ENCODE measurements at regions not wholly inside any gene's neighbourhood (a gene's known extent, or its start where the extent isn't known, plus 50 kb on each side); places are given as distances from the start of the nearest gene placed in this dataset.

DNA sequence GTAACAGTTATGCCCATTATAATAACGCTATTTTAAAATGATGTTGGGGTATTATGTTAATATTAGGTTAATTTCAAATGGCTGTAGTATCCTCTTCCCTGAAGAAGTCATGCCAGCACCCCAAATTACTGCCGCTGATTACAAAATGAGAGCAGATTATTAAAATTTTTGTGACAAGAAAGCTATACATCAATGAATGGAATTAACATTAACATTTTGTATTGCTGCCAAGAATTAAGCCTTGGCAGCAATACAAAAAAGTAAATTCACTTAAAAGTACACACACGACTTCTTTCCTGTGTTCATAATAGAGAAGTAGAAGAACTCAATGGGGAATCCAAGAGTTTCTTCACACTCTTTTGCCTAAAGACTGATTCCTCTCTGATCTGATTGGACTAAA is 482.8 kb downstream of the STIM2 start:
- ATAC-seq = no peak
- no peaks in the 10 kb centered on the region for H3K9me2 ChIP-seq (ENCODE audit: insufficient read depth)
- H3F3A ChIP-seq (replicated peaks; ENCODE audit: low read depth) = no peaks in the 10 kb centered on the region
- no peaks in the 10 kb centered on the region for H4K20me1 ChIP-seq (replicated peaks; ENCODE audit: insufficient read depth)
- Mint-ChIP-seq H3K9me3 (no peaks in the 10 kb centered on the region), H3K36me3 (ENCODE audit: low read depth) (no peaks in the 10 kb centered on the region), H3K27me3 (ENCODE audit: insufficient read depth, low read depth, poor library complexity) (no peaks in the 10 kb centered on the region), H3K27ac (no peak overlapping the region), H3K4me1 (no peaks in the 10 kb centered on the region), H3K4me3 (no peak overlapping the region)
- H3K4me3 ChIP-seq = no peak overlapping the region
- no peaks in the 10 kb centered on the region for H3K36me3 ChIP-seq (ENCODE audit: insufficient read depth)
- H3K4me2 ChIP-seq = no peak overlapping the region
- TF ChIP-seq, protein P1, sequence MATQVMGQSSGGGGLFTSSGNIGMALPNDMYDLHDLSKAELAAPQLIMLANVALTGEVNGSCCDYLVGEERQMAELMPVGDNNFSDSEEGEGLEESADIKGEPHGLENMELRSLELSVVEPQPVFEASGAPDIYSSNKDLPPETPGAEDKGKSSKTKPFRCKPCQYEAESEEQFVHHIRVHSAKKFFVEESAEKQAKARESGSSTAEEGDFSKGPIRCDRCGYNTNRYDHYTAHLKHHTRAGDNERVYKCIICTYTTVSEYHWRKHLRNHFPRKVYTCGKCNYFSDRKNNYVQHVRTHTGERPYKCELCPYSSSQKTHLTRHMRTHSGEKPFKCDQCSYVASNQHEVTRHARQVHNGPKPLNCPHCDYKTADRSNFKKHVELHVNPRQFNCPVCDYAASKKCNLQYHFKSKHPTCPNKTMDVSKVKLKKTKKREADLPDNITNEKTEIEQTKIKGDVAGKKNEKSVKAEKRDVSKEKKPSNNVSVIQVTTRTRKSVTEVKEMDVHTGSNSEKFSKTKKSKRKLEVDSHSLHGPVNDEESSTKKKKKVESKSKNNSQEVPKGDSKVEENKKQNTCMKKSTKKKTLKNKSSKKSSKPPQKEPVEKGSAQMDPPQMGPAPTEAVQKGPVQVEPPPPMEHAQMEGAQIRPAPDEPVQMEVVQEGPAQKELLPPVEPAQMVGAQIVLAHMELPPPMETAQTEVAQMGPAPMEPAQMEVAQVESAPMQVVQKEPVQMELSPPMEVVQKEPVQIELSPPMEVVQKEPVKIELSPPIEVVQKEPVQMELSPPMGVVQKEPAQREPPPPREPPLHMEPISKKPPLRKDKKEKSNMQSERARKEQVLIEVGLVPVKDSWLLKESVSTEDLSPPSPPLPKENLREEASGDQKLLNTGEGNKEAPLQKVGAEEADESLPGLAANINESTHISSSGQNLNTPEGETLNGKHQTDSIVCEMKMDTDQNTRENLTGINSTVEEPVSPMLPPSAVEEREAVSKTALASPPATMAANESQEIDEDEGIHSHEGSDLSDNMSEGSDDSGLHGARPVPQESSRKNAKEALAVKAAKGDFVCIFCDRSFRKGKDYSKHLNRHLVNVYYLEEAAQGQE (IDR thresholded peaks at IDR 0.05; ENCODE audit: unreplicated experiment) = no peak
- TF ChIP-seq STAT1 (IDR thresholded peaks at IDR 0.05; ENCODE audit: unreplicated experiment) = no peak
- TF ChIP-seq ZNF114 (CRISPR knock-in tag; IDR thresholded peaks at IDR 0.05) = no peak
- H3K79me2 ChIP-seq (replicated peaks; ENCODE audit: insufficient read depth) = no peaks in the 10 kb centered on the region
- no peak for DNase-seq (ENCODE audit: low spot score)
- no peaks in the 10 kb centered on the region for H3K4me1 ChIP-seq (ENCODE audit: insufficient read depth)
- H3K27ac ChIP-seq (ENCODE audit: low read depth) = no peak overlapping the region
- H2AFZ ChIP-seq = no peak overlapping the region
- no peaks in the 10 kb centered on the region for H3K27me3 ChIP-seq (ENCODE audit: insufficient read depth)

DNA sequence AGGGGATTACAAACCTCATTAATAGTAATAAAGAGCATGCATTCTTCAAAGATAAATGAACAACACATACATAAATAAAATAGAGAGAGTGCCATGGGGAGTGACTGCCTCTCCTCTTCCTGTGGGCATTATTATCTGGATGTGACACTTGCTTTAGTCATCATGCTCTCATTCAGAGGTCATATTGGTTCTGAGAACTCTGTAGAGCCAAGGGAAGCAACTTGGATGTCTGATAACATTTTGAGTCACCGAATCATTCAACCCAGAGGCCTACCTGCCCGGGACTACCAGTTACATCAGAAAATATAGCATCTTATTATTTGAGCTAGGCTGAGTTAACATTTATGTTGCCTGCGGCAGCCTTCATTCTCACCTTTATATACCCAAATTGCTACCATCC is 489.5 kb downstream of the STIM2 start:
- Histone ChIP-seq H3K27me3 (ENCODE audit: insufficient read depth) (no peaks in the 10 kb centered on the region), H3K79me2 (replicated peaks; ENCODE audit: insufficient read depth) (no peaks in the 10 kb centered on the region), H3F3A (replicated peaks; ENCODE audit: low read depth) (no peaks in the 10 kb centered on the region), H2AFZ (no peak overlapping the region), H4K20me1 (replicated peaks; ENCODE audit: insufficient read depth) (no peaks in the 10 kb centered on the region), H3K4me1 (ENCODE audit: insufficient read depth) (no peaks in the 10 kb centered on the region), H3K4me3 (no peak overlapping the region), H3K4me2 (no peak overlapping the region), H3K36me3 (ENCODE audit: insufficient read depth) (no peaks in the 10 kb centered on the region), H3K27ac (ENCODE audit: low read depth) (no peak overlapping the region), H3K9me2 (ENCODE audit: insufficient read depth) (no peaks in the 10 kb centered on the region)
- Mint-ChIP-seq H3K27ac (no peak overlapping the region), H3K9me3 (no peaks in the 10 kb centered on the region), H3K4me1 (peaks cover 4% of the 10 kb centered on the region; the same call in 2 of the 3 replicates), H3K27me3 (ENCODE audit: insufficient read depth, low read depth, poor library complexity) (no peaks in the 10 kb centered on the region), H3K4me3 (no peak overlapping the region), H3K36me3 (ENCODE audit: low read depth) (no peaks in the 10 kb centered on the region)
- DNase-seq (ENCODE audit: low spot score) (no peak), ATAC-seq (no peak)
- TF ChIP-seq ZNF114 (CRISPR knock-in tag; IDR thresholded peaks at IDR 0.05) (no peak), CREB1 (CRISPR knock-in tag; IDR thresholded peaks at IDR 0.05; ENCODE audit: low read depth) (no peak), POLR2AphosphoS5 (IDR thresholded peaks at IDR 0.05; ENCODE audit: low read depth) (no peak), JUNB (IDR thresholded peaks at IDR 0.05; ENCODE audit: unreplicated experiment) (no peak), EZH2phosphoT487 (IDR thresholded peaks at IDR 0.05; ENCODE audit: unreplicated experiment) (no peak)
- TF ChIP-seq, protein P2, sequence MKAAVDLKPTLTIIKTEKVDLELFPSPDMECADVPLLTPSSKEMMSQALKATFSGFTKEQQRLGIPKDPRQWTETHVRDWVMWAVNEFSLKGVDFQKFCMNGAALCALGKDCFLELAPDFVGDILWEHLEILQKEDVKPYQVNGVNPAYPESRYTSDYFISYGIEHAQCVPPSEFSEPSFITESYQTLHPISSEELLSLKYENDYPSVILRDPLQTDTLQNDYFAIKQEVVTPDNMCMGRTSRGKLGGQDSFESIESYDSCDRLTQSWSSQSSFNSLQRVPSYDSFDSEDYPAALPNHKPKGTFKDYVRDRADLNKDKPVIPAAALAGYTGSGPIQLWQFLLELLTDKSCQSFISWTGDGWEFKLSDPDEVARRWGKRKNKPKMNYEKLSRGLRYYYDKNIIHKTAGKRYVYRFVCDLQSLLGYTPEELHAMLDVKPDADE (IDR thresholded peaks at IDR 0.05) = no peak
- TF ChIP-seq, protein P3, sequence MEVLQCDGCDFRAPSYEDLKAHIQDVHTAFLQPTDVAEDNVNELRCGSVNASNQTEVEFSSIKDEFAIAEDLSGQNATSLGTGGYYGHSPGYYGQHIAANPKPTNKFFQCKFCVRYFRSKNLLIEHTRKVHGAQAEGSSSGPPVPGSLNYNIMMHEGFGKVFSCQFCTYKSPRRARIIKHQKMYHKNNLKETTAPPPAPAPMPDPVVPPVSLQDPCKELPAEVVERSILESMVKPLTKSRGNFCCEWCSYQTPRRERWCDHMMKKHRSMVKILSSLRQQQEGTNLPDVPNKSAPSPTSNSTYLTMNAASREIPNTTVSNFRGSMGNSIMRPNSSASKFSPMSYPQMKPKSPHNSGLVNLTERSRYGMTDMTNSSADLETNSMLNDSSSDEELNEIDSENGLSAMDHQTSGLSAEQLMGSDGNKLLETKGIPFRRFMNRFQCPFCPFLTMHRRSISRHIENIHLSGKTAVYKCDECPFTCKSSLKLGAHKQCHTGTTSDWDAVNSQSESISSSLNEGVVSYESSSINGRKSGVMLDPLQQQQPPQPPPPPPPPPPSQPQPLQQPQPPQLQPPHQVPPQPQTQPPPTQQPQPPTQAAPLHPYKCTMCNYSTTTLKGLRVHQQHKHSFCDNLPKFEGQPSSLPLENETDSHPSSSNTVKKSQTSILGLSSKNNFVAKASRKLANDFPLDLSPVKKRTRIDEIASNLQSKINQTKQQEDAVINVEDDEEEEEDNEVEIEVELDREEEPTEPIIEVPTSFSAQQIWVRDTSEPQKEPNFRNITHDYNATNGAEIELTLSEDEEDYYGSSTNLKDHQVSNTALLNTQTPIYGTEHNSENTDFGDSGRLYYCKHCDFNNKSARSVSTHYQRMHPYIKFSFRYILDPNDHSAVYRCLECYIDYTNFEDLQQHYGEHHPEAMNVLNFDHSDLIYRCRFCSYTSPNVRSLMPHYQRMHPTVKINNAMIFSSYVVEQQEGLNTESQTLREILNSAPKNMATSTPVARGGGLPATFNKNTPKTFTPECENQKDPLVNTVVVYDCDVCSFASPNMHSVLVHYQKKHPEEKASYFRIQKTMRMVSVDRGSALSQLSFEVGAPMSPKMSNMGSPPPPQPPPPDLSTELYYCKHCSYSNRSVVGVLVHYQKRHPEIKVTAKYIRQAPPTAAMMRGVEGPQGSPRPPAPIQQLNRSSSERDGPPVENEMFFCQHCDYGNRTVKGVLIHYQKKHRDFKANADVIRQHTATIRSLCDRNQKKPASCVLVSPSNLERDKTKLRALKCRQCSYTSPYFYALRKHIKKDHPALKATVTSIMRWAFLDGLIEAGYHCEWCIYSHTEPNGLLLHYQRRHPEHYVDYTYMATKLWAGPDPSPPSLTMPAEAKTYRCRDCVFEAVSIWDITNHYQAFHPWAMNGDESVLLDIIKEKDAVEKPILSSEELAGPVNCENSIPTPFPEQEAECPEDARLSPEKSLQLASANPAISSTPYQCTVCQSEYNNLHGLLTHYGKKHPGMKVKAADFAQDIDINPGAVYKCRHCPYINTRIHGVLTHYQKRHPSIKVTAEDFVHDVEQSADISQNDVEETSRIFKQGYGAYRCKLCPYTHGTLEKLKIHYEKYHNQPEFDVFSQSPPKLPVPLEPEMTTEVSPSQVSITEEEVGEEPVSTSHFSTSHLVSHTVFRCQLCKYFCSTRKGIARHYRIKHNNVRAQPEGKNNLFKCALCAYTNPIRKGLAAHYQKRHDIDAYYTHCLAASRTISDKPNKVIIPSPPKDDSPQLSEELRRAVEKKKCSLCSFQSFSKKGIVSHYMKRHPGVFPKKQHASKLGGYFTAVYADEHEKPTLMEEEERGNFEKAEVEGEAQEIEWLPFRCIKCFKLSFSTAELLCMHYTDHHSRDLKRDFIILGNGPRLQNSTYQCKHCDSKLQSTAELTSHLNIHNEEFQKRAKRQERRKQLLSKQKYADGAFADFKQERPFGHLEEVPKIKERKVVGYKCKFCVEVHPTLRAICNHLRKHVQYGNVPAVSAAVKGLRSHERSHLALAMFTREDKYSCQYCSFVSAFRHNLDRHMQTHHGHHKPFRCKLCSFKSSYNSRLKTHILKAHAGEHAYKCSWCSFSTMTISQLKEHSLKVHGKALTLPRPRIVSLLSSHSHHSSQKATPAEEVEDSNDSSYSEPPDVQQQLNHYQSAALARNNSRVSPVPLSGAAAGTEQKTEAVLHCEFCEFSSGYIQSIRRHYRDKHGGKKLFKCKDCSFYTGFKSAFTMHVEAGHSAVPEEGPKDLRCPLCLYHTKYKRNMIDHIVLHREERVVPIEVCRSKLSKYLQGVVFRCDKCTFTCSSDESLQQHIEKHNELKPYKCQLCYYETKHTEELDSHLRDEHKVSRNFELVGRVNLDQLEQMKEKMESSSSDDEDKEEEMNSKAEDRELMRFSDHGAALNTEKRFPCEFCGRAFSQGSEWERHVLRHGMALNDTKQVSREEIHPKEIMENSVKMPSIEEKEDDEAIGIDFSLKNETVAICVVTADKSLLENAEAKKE (CRISPR knock-in tag; IDR thresholded peaks at IDR 0.05) = no peak
- TF ChIP-seq, protein P4, sequence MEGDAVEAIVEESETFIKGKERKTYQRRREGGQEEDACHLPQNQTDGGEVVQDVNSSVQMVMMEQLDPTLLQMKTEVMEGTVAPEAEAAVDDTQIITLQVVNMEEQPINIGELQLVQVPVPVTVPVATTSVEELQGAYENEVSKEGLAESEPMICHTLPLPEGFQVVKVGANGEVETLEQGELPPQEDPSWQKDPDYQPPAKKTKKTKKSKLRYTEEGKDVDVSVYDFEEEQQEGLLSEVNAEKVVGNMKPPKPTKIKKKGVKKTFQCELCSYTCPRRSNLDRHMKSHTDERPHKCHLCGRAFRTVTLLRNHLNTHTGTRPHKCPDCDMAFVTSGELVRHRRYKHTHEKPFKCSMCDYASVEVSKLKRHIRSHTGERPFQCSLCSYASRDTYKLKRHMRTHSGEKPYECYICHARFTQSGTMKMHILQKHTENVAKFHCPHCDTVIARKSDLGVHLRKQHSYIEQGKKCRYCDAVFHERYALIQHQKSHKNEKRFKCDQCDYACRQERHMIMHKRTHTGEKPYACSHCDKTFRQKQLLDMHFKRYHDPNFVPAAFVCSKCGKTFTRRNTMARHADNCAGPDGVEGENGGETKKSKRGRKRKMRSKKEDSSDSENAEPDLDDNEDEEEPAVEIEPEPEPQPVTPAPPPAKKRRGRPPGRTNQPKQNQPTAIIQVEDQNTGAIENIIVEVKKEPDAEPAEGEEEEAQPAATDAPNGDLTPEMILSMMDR (conservative IDR thresholded peaks at IDR 0.05; ENCODE audit: low read depth in 2 of 2) = no peak
